NCI-H1436 treated with DMSO at 0.1 percent for 48 hours (cell line): ENCODE measurements at regions not wholly inside any gene's neighbourhood (a gene's known extent, or its start where the extent isn't known, plus 50 kb on each side); places are given as distances from the start of the nearest gene placed in this dataset.
"Not testable (repeated sequence)": the region's sequence is repeated elsewhere in the genome, so short reads cannot be mapped to it uniquely, and the experiment has no call there.

Experiments
- DNase-seq: peaks from one replicate; lab custom pipeline; 2025; lab: John Stamatoyannopoulos, UW

- no peak for DNase-seq
These were observed 634.9 kb downstream of the FSCB start for GRCh38 chr14:43872222-43872621.

GRCh38 chr14:43858981-43859380 lies 648.1 kb downstream of the FSCB start:
- no peak for DNase-seq

DNA sequence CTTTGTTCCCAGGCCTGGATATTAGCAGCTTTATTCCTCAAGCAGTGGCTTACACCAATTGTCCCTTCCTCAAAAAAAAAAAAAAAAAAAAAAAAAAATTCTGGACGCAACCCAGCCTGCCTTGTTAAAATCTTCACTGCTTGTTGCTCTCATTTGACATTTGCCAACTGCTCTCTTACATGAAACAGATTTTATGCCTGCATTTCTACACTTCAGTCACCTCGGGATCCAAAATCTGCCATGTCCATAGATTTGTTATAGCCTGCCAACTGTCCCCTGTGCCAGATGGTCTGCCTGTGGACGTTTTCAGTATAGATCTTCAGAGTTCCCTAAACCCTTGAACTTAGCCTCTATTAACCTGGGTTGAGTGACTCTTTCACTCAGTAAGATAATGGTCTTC lies 651.5 kb downstream of the FSCB start:
- no peak for DNase-seq

- no peak for DNase-seq
These were observed 653.5 kb downstream of the FSCB start for GRCh38 chr14:43853541-43853940.

DNA sequence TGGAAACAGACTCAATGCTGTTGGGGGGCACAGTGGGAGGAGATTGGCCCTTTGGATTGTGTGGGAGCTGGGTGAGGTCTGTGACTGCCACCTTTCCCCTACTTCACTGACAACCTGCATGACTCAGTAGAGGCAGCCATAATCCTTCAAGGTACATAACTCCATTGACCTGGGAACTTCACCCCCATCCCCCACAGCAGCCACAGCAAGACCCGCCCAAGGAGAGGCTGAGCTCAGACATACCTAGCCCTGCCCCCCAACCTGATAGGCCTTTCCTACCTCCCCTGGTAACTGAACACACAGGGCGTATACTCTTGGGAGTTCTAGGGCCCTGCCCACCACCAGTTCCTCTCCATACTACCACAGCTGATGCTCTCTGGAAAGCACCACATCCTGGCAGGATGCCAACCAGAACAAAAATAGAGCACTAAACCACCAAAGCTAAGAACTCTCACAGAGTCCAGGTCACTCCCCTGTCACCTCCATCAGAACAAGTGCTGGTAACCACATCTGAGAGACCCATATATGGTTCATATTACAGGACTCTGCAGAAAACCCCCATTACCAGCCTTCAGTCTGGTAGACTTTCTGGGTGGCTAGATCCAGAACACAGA lies 703.9 kb downstream of the FSCB start:
- DNase-seq, result no peak

GRCh38 chr14:43795600-43796228 lies 711.4 kb downstream of the FSCB start:
- no peak for DNase-seq

GRCh38 chr14:43793579-43793978 lies 713.5 kb downstream of the FSCB start:
- no peak for DNase-seq

DNA sequence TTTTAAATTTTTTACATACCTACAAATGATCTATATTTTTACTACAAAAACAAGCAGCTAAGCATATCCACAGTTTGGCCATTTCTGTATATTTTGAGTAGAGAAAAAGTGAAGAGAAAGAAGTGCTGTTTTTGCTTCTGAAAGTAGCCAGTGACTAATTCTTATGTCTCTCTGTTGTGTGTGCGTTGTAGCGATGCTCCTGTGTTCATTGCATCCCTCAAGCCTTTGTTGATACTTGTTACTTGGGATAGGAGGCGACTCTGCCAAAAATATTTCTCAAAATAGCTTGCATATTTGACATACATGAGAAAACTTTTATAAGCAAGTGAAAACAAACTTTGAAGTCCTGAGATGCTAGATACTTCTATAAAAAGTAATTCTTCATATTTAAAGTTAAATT lies 714.1 kb downstream of the FSCB start:
- DNase-seq, result no peak

DNA sequence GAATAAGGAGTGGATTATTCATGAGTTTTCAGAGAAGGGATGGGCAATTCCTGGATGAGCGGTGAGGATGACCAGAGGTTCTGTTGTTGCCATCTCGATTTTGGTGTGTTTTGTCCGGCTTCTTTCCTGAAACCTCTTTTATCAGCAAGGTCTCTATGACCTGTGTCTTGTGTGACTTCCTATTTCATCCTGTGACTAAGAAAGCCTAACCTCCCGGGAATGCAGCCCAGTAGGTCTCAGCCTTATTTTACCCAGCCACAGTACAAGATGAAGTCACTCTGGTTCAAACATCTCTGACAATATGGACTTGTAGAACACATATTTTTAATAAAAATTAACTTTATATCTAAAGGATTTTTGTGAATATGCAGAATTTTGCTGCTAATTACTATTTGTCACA lies 716.4 kb downstream of the FSCB start:
- no peak for DNase-seq

DNA sequence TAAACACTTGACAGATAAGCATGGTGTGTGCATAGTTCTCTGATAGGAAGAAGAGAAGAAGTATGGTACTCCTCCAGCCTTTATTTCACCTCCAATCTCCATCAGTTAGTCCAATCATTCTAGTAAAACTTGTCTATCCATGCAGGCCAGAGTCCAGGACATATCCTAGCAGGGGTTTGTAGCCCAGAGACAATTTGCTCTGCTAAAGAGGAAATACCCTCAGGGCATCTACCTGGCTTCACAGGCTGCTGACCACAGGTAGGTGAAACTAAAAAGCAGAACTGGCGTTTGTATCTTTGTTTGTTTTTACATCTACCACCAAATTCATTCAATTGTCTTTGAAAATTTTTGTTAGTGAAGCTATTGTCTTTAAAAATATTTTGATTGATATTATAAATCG lies 717.6 kb downstream of the FSCB start:
- DNase-seq, result no peak

GRCh38 chr14:43786066-43786762 lies 720.9 kb downstream of the FSCB start:
- no peak for DNase-seq

GRCh38 chr14:43784432-43784831 lies 722.7 kb downstream of the FSCB start:
- DNase-seq, result not testable (repeated sequence)

GRCh38 chr14:43778937-43779639 lies 728.0 kb downstream of the FSCB start:
- DNase-seq, result no peak

- DNase-seq, result no peak
These were observed 728.5 kb downstream of the FSCB start for GRCh38 chr14:43778570-43778936.

GRCh38 chr14:43765474-43765873 lies 741.6 kb downstream of the FSCB start:
- no peak for DNase-seq

GRCh38 chr14:43764433-43764832 lies 742.6 kb downstream of the FSCB start:
- DNase-seq, result no peak

DNA sequence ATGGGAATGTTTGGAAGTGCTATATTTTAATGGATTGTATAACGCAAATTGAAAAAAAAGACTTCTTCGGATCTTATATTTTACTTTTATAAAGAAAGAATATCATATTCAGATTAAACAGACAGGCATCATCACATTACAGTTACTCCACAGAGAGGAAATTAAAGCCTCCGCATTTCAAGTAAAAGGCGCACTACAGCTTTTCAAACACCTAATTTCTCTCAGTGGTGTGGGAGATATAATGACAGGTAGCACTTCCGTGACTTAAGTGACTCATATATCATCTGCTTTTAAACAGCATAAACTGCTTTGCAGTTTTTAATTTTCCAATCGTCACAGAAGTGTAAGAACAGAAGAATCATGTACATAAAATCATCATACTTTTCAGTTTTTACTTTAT lies 751.4 kb downstream of the FSCB start:
- peak; percentile 28 for DNase-seq

- no peak for DNase-seq
These were observed 752.2 kb downstream of the FSCB start for GRCh38 chr14:43754838-43755237.

DNA sequence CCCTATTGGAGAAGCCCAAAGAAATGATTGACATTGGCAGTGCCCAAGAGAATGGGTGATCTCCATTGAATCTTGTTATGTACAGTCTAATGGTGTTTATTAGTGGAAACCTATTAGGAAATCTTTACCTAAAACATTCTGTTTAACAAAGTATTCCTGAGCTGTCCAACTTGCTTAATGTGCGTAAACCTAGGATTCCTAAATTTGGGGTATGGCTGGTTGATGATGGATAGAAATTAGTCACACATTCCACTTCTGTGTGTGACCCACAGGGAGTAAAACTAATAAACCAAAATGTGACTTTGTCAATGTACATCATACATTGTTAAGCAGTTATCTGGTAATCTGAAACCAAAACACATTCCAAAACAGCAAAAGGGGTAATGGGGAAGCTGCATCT lies 761.3 kb downstream of the FSCB start:
- no peak for DNase-seq

DNA sequence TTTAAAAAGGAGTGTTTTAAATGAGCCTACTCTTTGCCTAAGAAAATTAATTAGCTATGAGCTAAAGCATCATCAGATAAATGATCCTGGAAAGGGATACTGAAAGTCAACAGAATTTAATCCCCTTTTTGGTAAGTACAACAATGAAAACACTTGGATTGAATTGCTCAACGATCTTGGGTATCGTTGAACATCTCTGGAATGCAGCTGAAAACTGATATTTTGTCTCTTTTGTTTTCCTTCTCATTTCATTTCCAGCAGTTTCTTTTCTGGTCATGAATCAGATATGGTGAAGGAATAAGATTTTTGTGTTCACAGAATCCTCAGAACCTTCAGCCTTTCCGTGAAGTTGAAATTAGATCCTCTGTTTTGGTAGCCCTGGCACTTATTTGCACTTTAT lies 771.2 kb downstream of the FSCB start:
- no peak for DNase-seq

DNA sequence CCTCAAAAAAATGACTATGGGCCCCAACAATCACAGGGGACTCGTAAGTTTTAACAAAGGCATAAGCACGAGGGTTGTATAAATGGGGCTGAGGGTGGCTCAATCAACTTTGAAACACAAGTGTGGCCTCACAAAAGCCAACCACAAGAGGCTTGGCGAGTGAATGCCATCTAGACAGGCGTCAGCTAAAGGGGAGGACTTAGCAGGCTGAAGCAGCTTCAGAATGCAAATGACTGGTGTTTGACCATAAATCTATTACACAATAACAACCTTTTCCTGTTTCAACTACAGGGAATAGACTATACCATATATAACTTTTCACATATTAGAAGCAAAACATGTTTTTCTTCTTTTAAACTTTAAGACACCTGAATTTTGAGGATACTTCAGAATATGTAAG lies 777.9 kb downstream of the FSCB start:
- DNase-seq, result no peak

DNA sequence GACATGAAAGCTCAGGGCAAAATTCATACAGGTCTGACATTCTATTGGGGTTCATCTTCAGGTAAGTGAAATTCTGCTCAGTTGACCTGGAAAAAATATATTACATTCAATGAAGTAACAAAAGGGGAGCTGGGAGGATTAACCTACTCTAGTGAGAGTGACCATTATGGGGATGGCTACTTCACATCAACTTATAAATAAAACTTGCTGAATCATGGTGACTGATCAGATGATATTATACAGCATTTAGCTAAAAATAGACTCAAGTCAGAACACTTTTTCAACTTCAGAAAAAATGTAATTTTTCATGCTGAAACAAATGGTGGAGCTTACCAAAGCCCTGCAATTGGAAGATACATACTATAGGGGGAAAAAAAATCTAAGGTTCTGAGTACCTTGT lies 800.2 kb downstream of the FSCB start:
- DNase-seq, result no peak
